Activated naive CD4-positive, alpha-beta T cell treated with anti-CD3 and anti-CD28 coated beads, Interleukin-2, amount 50 U/mL, for 24 hours (primary cell): ENCODE measurements at regions not wholly inside any gene's neighbourhood (a gene's known extent, or its start where the extent isn't known, plus 50 kb on each side); places are given as distances from the start of the nearest gene placed in this dataset.

Source experiments
- H3K27ac Mint-ChIP-seq: one replicate; pipeline ENCODE4 v1.8.0; 2021; ENCODE audit warnings: mild to moderate bottlenecking, mixed read lengths
- H3K27me3 Mint-ChIP-seq: one replicate; pipeline ENCODE4 v1.8.0; 2021; ENCODE audit warnings: mixed read lengths
- H3K36me3 Mint-ChIP-seq: one replicate; pipeline ENCODE4 v1.8.0; 2021; ENCODE audit warnings: mixed read lengths
- H3K4me1 Mint-ChIP-seq: one replicate; pipeline ENCODE4 v1.8.0; 2021; ENCODE audit warnings: mixed read lengths
- H3K4me3 Mint-ChIP-seq: one replicate; pipeline ENCODE4 v1.8.0; 2021; ENCODE audit warnings: mild to moderate bottlenecking, mixed read lengths
- H3K9me3 Mint-ChIP-seq: one replicate; pipeline ENCODE4 v1.8.0; 2021; ENCODE audit warnings: mixed read lengths

DNA sequence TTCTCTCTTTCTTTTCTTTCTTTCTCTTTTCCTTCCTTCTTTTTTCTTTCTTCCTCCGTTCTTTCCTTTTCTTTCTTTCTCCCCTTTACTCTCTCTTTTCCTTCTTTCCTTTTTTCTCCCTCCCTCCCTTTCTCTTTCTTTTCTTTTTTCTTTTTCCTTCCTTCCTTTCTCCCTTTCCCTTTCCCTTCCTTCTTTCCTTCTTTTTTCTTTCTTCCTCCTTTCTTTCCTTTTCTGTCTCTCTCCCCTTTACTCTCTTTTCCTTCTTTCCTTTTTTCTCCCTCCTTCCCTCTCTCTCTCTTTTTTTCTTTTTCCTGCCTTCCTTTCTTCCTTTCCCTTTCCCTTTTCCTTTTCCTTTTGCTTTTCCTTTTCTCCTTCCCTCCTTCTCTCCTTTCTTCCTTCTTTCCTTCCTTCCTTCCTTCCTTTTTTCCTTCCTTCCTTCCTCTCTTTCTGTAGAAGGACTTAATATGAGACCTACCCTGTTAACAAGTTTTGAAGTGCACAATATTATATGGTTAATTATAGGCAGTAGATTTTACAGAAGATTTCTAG lies 142.7 kb upstream of the CD180 start:
- Mint-ChIP-seq H3K36me3 (peaks cover 3% of the 10 kb centered on the region), H3K27ac (no peak overlapping the region)

DNA sequence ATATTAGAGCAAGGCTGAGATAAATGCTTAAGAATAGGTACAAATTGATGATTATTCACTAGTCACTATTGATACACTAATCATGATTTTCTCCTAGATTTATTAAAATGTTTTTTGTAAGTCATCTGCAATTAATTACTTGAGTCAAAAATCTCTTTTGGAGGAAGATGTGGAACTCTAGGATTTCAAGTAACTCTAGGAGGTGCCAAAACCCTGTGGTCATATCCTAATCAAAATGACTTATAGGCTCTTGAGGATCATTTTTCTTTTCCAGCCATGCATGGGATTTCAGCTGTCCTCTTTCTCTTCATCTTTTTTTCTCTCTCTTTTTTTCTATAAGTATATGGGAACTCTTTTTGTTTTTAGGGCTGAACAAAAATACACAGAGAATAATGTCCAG lies 141.8 kb upstream of the CD180 start:
- Mint-ChIP-seq H3K4me3 (no peak overlapping the region), H3K4me1 (no peaks in the 10 kb centered on the region), H3K27me3 (peaks cover 8% of the 10 kb centered on the region), H3K36me3 (peaks cover 2% of the 10 kb centered on the region), H3K9me3 (no peaks in the 10 kb centered on the region), H3K27ac (no peak overlapping the region)

More for the DNA sequence above, 142.7 kb upstream of the CD180 start:
- H3K27me3 Mint-ChIP-seq, result peaks cover 10% of the 10 kb centered on the region
- H3K9me3 Mint-ChIP-seq, result peaks cover 3% of the 10 kb centered on the region
- H3K4me1 Mint-ChIP-seq, result no peaks in the 10 kb centered on the region
- H3K4me3 Mint-ChIP-seq, result no peak overlapping the region

DNA sequence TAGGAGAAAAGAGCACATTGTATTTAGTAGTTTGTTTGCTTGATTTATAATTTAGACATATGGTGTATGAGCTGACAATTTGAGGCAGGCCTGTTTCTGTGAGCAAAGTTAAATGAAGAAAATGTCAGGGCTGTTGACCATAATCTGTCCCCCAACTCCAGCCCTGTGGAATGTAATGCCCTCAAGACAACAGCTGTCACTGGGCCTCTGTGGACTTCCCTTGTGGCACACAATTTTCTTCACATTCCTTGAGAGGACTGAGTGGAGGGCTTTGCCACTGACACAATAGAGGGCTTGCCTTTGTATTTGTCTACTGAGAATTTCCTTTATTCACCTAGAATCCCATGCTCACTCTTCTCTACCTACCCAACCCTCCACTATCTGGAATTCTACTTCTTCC lies 141.2 kb upstream of the CD180 start:
- peaks cover 6% of the 10 kb centered on the region for H3K27me3 Mint-ChIP-seq
- no peak overlapping the region for H3K27ac Mint-ChIP-seq
- H3K4me1 Mint-ChIP-seq, result no peaks in the 10 kb centered on the region
- peaks cover 2% of the 10 kb centered on the region for H3K36me3 Mint-ChIP-seq
- H3K4me3 Mint-ChIP-seq, result no peak overlapping the region
- no peaks in the 10 kb centered on the region for H3K9me3 Mint-ChIP-seq

DNA sequence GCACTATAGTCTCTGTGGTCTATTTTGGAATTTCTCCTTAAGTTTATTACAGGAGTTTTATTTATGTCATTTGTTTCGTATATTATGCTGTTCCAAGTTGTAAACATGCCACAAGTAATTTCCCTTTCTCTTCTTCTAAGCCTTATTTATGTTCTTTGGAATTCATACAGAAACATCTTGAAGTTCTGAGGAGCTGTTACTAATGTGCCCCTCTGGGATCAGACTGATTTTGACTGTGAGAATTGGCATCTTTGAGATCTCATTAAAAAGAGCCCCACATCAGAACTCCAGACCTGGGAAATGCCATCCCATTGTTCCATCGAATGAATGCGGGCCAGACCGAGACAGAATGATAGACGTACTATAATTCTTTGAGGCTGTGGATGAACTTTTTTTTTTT lies 138.8 kb upstream of the CD180 start:
- Mint-ChIP-seq H3K36me3 (peaks cover 2% of the 10 kb centered on the region), H3K27ac (no peak overlapping the region), H3K4me1 (no peaks in the 10 kb centered on the region), H3K9me3 (peaks cover 6% of the 10 kb centered on the region), H3K4me3 (no peak overlapping the region), H3K27me3 (peaks cover 3% of the 10 kb centered on the region)

DNA sequence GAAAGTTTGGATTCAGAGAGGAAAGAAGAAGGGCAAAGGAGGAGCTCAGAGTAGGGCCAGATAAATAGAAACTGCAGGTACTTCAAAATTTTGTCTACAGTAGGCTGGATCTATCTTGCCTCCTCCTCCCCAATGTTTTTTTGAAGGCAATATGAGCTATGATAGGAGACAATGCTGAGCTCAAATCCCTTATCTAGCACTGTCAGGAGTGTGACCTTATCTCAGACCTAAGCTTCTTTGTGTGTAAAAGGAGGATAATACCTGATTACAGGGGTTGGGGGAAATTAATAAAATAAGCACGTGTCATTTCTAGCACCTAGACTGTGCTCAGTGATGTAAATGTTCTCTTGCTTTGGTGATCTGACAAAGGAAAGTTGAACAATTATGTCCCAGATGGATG lies 137.8 kb upstream of the CD180 start:
- no peaks in the 10 kb centered on the region for H3K4me1 Mint-ChIP-seq
- H3K36me3 Mint-ChIP-seq, result peaks cover 2% of the 10 kb centered on the region
- peaks cover 6% of the 10 kb centered on the region for H3K9me3 Mint-ChIP-seq
- no peaks in the 10 kb centered on the region for H3K27me3 Mint-ChIP-seq
- H3K4me3 Mint-ChIP-seq, result no peak overlapping the region
- H3K27ac Mint-ChIP-seq, result no peak overlapping the region

DNA sequence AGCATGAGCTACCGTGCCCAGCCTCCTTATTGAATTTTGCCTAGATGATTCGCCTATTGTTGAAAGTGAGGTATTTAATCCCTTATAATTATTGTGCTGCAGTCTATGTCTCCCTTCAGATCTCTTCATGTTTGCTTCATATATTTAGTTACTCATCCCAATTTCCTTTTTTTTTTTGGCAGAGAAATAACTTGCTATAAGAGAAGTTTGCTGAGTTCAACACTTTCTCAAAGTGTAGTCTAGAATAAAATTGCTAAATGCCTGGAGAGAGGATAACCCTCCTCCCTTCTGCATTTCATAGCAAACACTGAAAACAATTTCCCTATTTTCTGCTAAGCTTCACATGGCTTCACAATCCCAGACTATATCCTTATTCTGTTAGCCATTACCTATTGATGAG lies 136.6 kb upstream of the CD180 start:
- Mint-ChIP-seq H3K36me3 (peaks cover 2% of the 10 kb centered on the region), H3K9me3 (peaks cover 6% of the 10 kb centered on the region), H3K27ac (no peak overlapping the region), H3K27me3 (no peaks in the 10 kb centered on the region), H3K4me3 (no peak overlapping the region), H3K4me1 (no peaks in the 10 kb centered on the region)

DNA sequence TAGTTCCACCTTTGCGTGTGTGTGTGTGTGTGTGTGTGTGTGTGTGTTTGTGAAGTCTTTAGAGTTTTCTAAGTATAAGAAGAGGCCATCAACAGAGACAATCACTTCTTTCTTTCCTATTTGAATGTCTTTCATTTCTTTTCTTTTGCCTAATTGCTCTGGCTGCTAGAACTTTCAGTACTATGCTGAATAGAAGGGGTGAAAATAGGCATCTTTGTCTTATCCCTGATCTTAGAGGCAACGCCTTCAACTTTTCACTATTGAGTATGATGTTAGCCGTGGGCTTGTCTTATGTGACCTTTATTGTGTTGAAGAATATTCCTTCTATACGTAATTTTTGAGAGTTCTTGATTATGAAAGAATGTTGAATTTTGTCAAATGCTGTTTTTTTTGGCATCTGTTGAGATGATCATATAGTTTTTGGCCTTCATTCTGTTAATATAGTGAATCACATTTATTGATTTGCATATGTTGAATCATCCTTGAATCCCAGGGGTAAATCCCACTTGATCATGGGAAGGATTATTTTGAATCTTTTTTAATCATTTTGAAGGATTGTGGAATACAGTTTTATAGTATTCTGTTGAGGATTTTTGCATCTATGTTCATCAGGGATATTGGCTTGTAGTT lies 134.8 kb upstream of the CD180 start:
- H3K27ac Mint-ChIP-seq, result no peak overlapping the region
- H3K4me3 Mint-ChIP-seq, result no peak overlapping the region
- H3K36me3 Mint-ChIP-seq, result peaks cover 2% of the 10 kb centered on the region
- H3K9me3 Mint-ChIP-seq, result peaks cover 6% of the 10 kb centered on the region
- no peaks in the 10 kb centered on the region for H3K4me1 Mint-ChIP-seq
- no peaks in the 10 kb centered on the region for H3K27me3 Mint-ChIP-seq

DNA sequence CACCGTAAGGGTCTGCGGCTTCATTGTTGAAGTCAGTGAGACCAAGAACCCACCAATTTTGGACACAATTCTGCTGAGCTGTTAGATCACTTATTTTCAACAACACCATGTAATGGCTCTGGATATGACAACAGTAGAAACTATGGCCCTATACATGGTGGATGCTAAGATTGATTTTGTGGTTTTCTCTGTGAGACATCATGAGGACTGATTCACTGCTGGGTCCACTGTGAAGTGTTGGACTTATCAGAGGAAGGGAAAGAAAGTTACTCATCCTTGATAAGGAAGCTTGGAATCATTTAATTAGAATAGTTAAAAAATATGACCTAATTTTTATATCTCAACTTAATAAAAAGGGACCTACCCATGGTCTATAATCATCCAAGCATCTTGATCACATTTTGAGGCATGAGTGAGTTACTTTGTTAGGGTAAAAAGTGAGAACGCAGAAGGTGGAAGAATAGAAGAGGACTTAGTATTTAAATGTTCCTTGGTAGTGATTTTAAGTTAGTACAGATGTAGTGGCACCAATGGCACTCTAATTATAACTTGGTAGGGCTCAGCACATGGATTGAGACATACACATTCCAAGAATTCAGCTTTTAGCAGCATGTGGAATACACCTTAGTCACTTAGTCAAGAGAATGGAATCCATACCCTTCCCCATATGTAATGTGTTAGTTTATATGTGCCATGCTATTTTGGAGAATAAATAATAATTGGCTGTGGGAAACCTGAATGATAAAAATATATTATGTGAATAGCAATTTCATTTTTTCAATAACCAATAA lies 123.5 kb upstream of the CD180 start:
- no peak overlapping the region for H3K27ac Mint-ChIP-seq
- no peaks in the 10 kb centered on the region for H3K36me3 Mint-ChIP-seq
- no peak overlapping the region for H3K4me3 Mint-ChIP-seq
- H3K4me1 Mint-ChIP-seq, result no peaks in the 10 kb centered on the region
- no peaks in the 10 kb centered on the region for H3K27me3 Mint-ChIP-seq
- H3K9me3 Mint-ChIP-seq, result no peaks in the 10 kb centered on the region

DNA sequence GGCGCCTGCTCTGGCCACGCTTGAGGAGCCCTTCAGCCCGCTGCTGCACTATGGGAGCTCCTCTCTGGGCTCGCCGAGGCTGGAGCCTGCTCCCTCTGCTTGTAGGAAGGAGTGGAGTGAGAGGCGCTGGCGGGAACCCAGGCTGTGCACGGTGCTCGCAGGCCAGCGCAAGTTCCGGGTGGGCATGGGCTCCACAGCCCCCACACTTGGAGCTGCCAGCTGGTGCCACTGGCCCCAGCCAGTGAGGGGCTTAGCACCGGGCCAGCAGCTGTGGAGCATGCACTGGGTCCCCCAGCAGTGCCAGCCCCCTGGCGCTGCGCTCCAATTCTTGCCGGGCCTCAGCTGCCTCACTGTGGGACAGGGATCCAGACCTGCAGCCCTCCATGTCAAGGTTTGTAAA lies 122.1 kb upstream of the CD180 start:
- no peaks in the 10 kb centered on the region for H3K9me3 Mint-ChIP-seq

DNA sequence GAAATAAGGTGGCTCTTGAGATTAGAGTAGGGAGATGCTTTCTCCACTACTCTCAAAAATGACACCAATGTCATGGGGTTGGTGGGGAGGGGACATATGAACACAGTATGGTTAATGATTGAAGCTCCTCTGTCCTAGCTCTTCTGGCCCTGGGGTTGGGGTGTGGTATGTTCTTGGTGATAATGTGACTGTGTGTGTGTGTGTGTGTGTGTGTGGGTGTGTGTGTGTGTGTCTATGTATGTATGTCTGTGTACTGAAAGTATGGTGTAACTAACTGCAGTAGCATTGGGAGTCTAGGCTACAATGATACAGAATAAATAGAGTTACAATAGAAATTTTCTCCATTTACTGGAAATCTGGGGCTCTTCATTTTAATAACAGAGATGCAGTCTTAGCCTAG lies 121.0 kb upstream of the CD180 start:
- H3K27ac Mint-ChIP-seq, result no peak overlapping the region
- no peaks in the 10 kb centered on the region for H3K9me3 Mint-ChIP-seq
- H3K36me3 Mint-ChIP-seq, result no peaks in the 10 kb centered on the region
- no peaks in the 10 kb centered on the region for H3K27me3 Mint-ChIP-seq
- H3K4me1 Mint-ChIP-seq, result no peaks in the 10 kb centered on the region
- no peak overlapping the region for H3K4me3 Mint-ChIP-seq

More for the DNA sequence above, 122.1 kb upstream of the CD180 start:
- Mint-ChIP-seq H3K27ac (no peak overlapping the region), H3K27me3 (no peaks in the 10 kb centered on the region), H3K4me1 (no peaks in the 10 kb centered on the region), H3K4me3 (no peak overlapping the region), H3K36me3 (no peaks in the 10 kb centered on the region)

DNA sequence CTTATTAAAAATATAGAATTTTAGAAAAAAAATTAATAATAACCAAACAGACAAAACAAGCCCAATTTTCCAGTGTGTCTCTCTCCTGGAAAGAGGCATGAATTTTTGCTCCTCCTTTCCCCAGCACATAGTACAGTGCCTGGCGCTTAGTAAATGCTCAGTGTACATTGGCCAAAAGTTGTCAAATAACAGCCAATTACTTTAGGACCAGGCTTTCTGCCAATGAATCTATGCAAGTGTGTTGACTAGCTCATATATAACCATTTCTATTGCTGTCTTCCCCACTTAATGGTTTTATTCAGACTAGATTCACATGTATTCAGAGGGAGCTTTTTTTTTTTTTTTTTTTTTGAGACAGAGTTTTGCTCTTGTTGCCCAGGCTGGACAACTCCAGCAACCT lies 120.1 kb upstream of the CD180 start:
- no peaks in the 10 kb centered on the region for H3K36me3 Mint-ChIP-seq
- H3K27ac Mint-ChIP-seq, result no peak overlapping the region
- no peaks in the 10 kb centered on the region for H3K9me3 Mint-ChIP-seq

DNA sequence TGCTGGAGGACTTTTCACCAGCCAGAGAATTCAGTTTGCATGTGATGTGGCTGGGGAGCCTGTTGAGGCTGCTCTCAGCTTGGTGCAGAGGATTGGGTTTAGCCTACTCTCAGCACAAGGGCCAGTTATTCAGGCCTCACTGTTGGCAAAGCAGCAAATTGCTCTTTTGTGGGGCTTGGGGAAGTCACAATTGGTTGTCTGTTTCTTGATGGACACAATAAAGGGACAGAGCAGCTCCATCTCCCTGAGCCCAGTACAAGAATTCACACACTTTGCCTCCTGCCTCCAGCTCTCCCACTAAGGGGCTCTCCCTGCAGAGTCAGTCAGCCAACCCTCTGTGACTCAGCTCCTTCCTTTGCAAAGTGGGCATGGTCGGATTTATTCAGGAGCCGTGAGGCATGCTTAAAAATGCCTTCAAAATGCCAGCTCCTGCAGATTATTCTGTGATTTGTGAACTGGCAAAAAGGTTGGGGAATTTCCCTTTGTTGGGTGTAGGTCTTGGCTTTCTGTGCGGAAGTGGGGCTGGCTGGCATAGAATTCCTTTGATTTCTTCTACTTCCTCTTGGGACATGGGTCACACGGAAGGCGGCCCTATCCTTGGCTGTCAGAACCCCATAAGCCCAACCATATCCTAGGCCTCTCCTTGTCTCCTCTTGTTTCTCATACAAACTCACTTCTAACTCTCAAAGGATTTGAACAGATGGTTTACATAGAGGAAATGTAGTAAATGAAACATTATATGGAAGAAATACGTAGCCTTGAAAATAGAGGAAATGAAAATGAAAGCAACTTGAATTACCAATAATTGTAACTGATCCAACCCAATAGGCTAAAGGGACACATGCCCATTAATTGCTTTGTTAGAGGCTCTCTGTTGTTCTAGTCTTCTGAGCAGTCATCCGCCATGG lies 118.7 kb upstream of the CD180 start:
- no peaks in the 10 kb centered on the region for H3K9me3 Mint-ChIP-seq
- no peaks in the 10 kb centered on the region for H3K36me3 Mint-ChIP-seq
- no peak overlapping the region for H3K27ac Mint-ChIP-seq
- H3K4me3 Mint-ChIP-seq, result no peak overlapping the region
- H3K27me3 Mint-ChIP-seq, result no peaks in the 10 kb centered on the region
- no peaks in the 10 kb centered on the region for H3K4me1 Mint-ChIP-seq

More for the DNA sequence above, 120.1 kb upstream of the CD180 start:
- Mint-ChIP-seq H3K4me1 (no peaks in the 10 kb centered on the region), H3K27me3 (no peaks in the 10 kb centered on the region), H3K4me3 (no peak overlapping the region)

DNA sequence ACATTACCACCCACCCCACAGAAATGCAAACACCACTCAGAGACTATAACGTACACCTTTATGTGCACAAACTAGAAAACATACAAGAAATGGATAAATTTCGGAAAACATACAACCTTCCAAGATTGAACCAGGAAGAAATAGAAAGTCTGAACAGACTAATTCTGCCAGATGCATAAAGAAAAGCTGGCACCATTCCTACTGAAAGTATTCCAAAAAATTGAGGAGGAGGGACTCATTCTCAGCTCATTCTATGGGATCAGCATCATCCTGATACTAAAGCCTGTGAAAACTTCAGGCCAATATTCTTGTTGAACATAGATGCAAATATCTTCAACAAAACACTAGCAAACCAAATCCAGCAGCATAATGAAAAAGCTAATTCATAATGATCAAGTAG lies 115.1 kb upstream of the CD180 start:
- H3K9me3 Mint-ChIP-seq, result no peaks in the 10 kb centered on the region
- H3K36me3 Mint-ChIP-seq, result no peaks in the 10 kb centered on the region
- H3K4me3 Mint-ChIP-seq, result no peak overlapping the region
- H3K27me3 Mint-ChIP-seq, result no peaks in the 10 kb centered on the region
- peaks cover 10% of the 10 kb centered on the region for H3K4me1 Mint-ChIP-seq
- no peak overlapping the region for H3K27ac Mint-ChIP-seq

DNA sequence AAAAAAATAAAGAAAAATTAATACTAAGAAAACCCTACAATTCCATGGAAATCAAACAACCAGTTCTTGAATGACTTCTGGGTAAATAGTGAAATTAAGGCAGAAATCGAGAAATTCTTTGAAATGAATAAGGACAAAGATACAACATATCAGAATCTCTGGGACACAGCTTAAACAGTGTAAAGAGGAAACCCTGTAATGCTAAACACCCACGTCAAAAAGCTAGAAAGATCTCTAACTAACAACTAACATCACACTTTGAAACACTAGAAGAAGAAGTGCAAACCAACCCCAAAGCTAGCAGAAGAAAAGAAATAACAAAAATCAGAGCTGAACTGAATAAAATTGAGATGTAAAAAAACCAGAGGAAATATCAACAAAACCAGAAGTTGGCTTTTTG lies 114.6 kb upstream of the CD180 start:
- Mint-ChIP-seq H3K9me3 (no peaks in the 10 kb centered on the region), H3K27me3 (no peaks in the 10 kb centered on the region), H3K4me3 (no peak overlapping the region), H3K4me1 (peaks cover 15% of the 10 kb centered on the region), H3K27ac (no peak overlapping the region), H3K36me3 (no peaks in the 10 kb centered on the region)

DNA sequence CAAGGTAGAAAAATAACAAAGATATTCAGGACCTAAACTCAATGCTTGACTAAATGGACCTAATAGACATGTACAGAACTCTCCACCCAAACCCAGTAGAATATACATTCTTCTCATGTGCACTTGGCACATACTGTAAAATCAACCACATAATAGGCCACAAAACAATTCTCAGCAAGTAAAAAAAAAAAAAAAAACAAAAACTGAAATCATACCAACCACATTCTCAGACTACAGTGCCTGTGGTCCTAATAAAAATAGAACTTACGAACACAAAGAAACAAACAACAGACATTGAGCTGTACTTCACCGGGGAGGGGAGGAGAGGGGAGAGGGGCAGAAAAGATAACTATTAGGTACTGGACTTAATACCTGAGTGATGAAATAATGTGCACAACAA lies 114.1 kb upstream of the CD180 start:
- Mint-ChIP-seq H3K27me3 (no peaks in the 10 kb centered on the region), H3K9me3 (no peaks in the 10 kb centered on the region), H3K36me3 (no peaks in the 10 kb centered on the region), H3K4me3 (no peak overlapping the region), H3K27ac (no peak overlapping the region), H3K4me1 (peaks cover 17% of the 10 kb centered on the region)
